ENCODE measurements at regions not wholly inside any gene's neighbourhood (a gene's known extent, or its start where the extent isn't known, plus 50 kb on each side); places are given as distances from the start of the nearest gene placed in this dataset.
"Not testable (repeated sequence)": the region's sequence is repeated elsewhere in the genome, so short reads cannot be mapped to it uniquely, and the experiment has no call there.

DNA sequence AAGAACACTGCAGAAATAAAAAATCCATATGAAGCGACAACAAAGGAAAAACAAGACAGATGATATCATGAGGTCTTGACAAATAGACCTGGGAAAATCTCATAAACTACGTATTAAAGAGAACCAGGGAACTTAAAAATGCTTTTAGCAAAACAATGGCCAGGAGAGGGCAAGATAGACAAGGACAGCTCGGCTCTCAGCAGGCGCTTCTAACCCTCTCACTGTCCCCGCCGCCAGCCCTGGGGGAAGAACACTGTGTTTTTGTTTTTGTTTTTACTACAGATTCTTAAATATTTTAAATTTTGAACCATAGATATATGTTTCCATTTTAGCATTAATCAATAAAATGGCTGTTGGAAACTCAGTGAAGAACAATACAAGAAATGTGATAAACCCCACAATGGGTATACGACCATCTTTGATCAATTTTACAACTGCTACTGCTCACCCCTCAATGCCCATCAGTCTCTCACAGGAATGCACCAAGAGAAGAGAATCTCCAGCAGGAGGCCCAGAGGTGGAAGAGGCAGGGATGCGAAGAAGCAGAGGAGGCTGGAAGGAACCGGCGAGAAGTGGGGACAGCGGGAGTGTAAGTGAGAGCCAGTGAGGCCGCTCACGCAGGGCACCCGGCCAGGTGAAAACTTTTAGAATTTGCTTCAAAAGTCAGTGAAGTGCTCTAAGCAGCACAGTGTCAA, 98.0 kb downstream of the CHRFAM7A start:
- H3K9me3 Mint-ChIP-seq; CTCF ChIA-PET; H3K4me3 Mint-ChIP-seq; H3K36me3 Mint-ChIP-seq (ENCODE audit: low read depth); H3K27me3 Mint-ChIP-seq; DNase-seq; POLR2A ChIA-PET; H3K27ac Mint-ChIP-seq; intact Hi-C loops (cut with micrococcal nuclease); ATAC-seq (ENCODE audit: low read depth); H3K4me1 Mint-ChIP-seq: not testable (repeated sequence)

DNA sequence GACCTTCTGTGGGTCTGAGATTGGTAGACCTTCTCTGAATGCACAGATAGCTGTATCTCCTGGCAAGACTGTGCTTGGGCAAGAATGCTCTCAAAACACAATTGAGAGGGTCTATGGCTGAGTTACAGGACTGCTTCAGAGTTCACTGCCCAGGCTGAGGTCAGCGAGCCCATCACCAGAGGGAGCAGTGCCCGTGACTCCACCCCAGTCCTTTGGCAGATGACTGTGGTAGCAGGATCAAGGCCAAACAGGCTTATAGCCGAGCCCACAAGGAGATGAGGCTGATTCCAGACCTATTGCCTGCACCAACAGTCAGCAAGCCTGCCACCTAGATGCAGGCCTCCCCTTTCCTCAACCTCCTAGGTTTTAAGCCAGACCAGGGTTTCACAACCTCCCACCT, 89.4 kb downstream of the CHRFAM7A start:
- POLR2A ChIA-PET; intact Hi-C loops (cut with micrococcal nuclease); H3K27me3 Mint-ChIP-seq; H3K27ac Mint-ChIP-seq; H3K4me1 Mint-ChIP-seq; CTCF ChIA-PET; DNase-seq; H3K36me3 Mint-ChIP-seq (ENCODE audit: low read depth); H3K4me3 Mint-ChIP-seq; ATAC-seq (ENCODE audit: low read depth); H3K9me3 Mint-ChIP-seq: not testable (repeated sequence)
